GM20000 (cell line): ENCODE measurements at regions not wholly inside any gene's neighbourhood (a gene's known extent, or its start where the extent isn't known, plus 50 kb on each side); places are given as distances from the start of the nearest gene placed in this dataset.

ENCODE experiments used
- DNase-seq: peaks from one replicate; pipeline ENCODE4 v3.0.0; 2012; ENCODE audit warnings: low spot score
- TF ChIP-seq, protein P1 (sequence below): IDR thresholded peaks from 2 replicates; pipeline ENCODE4 v1.5.1; 2012; ENCODE audit warnings: mild to moderate bottlenecking, control low read depth; ENCODE audit errors: extremely low read depth, missing control alignments

GRCh38 chr7:33661430-33662160 lies 243.7 kb upstream of the BMPER start:
- TF ChIP-seq, protein P1, sequence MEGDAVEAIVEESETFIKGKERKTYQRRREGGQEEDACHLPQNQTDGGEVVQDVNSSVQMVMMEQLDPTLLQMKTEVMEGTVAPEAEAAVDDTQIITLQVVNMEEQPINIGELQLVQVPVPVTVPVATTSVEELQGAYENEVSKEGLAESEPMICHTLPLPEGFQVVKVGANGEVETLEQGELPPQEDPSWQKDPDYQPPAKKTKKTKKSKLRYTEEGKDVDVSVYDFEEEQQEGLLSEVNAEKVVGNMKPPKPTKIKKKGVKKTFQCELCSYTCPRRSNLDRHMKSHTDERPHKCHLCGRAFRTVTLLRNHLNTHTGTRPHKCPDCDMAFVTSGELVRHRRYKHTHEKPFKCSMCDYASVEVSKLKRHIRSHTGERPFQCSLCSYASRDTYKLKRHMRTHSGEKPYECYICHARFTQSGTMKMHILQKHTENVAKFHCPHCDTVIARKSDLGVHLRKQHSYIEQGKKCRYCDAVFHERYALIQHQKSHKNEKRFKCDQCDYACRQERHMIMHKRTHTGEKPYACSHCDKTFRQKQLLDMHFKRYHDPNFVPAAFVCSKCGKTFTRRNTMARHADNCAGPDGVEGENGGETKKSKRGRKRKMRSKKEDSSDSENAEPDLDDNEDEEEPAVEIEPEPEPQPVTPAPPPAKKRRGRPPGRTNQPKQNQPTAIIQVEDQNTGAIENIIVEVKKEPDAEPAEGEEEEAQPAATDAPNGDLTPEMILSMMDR, result no peak
- DNase-seq, result no peak

DNA sequence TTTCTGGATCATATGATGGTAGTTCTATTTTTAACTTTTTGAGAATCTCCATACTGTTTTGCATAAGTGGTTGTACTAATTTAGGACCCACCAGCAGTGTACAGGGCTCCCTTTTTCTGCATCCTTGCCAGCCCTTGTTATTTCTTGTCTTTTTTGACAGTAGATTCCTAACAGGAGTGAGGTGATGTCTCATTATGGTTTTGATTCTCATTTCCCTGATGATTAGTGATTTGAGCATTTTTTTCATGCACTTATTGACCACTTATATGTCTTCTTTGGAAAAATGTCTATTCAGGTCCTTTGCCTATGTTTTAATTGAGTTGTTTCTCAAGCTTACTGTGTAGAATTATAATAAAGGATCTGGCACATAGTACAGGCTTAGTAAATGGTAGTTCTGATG lies 238.8 kb upstream of the BMPER start:
- TF ChIP-seq, protein P1, result no peak
- DNase-seq, result no peak

GRCh38 chr7:33667196-33667595 lies 238.1 kb upstream of the BMPER start:
- DNase-seq, result no peak

DNA sequence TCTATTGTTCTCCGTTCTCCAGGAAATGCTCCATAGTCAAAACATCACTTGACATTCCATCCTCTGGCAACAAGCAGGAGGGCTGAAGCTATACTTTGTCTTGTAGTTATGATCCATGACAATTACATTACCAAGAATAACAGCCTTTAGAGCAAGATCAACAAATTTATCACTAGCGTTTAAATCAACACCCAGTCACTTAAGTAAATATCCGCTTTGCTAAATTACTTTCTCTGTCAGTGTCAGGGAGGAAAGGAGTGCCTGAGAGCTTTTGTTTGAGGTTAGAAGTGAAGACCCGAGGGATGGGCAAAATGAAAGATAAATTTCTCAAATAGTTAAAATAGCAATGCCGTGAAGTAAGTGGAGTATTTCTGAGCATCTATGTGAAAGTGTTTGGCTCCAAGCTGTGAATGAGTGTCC lies 236.1 kb upstream of the BMPER start:
- DNase-seq, result no peak

More at GRCh38 chr7:33667196-33667595, 238.1 kb upstream of the BMPER start:
- TF ChIP-seq, protein P1, result no peak

DNA sequence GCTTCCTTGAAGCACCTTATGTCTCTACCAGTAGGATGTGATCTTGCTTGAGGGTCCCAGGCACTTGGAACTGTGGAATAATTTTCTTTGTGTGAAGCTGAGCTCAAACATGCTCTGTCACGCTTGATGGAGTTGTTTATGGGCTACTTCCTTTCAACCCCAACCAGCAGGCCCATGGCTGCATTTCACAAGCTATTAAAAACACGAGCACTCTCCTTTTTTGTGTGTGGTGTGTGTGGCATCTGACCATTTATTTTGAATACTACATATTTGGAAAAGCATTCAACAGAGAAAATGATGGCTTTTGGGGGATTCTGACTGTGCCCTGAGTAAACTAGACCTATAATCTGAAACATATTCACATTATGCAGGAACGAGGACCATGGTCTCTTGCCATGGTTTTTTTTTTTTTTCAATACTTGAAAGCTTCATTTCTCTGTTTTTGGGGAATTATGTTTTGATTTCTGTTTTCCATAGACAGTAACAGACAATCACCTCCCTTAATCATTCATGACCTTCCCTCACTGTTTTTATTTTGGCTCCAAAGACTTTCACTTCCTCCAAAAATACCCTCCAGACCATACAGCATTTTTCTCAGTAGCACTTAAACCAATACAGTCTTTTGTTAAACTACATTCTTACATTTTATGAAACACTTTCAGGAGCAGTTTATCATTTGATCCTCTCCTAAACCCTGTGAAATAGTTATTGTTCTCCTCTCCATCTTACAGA lies 233.6 kb upstream of the BMPER start:
- peak; percentile 16 for DNase-seq
- TF ChIP-seq, protein P1, result no peak

More for the DNA sequence above, 236.1 kb upstream of the BMPER start:
- TF ChIP-seq, protein P1, result no peak

DNA sequence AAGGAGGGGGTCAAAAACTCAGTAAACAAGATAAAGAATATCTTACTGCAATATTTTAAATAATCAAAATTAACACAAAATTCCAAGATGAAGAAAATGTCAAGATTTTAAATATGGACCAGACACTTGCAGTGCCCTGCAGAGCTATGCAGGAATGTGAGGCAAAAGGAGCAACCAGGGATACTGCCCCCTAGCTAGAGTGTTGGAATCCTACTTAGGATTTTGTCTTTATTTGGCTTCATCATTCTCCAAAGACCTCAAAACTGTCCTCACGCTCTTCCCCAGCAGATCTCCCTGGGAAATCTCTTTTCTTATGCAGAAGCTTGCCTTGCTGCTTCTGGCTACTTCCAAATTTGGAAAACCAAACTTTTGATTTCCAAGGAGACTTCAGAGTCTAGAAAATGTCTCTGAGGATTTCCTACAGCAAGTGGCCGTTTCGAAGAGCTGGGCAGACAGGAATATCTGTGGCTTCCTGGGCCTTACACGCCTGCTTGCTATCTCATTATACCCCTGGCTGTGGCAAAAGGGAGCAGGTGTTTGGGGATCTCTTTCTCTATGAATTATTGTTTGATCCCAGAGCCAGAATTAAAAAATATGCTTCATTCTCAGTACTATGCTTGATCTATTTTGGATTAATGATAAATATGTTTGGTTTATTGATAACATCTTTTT lies 232.2 kb upstream of the BMPER start:
- no peak for DNase-seq
- TF ChIP-seq, protein P1, result no peak

DNA sequence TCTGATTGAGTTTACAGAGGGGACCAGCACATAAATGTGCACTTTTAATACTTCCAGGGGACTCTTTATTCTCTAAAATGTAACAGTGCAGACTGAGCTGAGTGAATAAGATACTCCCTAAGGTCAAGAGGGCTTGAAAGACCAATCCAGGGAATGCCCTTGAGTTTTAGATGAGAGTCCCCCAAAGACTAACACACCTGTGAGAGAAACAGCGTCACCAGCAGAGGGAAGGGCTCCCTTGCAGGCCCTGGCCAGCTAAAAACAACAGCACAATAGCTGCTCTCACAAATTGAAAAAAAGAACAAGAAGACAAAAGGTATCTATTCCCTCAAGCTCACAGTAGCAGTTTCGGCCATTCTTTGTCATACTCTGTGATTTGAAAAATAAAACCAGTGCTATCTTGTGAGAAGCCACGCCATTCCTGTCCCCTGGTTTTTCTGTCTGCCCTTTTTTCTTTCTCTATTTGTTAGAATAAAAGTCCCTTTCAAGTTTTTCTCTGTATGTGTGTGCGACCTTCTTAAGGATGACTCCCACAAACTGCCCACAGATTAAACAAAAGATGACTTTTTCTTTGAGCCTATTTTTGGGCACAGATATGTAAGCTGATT lies 230.4 kb upstream of the BMPER start:
- peak; percentile 12 for DNase-seq
- TF ChIP-seq, protein P1, result no peak
